ENCODE measurements at regions not wholly inside any gene's neighbourhood (a gene's known extent, or its start where the extent isn't known, plus 50 kb on each side); places are given as distances from the start of the nearest gene placed in this dataset.

- Histone ChIP-seq H3K36me3 (ENCODE audit: control insufficient read depth, insufficient read depth, low read length) (no peaks in the 10 kb centered on the region), H3K27me3 (ENCODE audit: control insufficient read depth, insufficient read depth, low read length) (no peaks in the 10 kb centered on the region), H3K4me3 (ENCODE audit: low read depth, low read length) (no peak overlapping the region)
- no peak for DNase-seq (ENCODE audit: low read depth)
- TF ChIP-seq, protein P1, sequence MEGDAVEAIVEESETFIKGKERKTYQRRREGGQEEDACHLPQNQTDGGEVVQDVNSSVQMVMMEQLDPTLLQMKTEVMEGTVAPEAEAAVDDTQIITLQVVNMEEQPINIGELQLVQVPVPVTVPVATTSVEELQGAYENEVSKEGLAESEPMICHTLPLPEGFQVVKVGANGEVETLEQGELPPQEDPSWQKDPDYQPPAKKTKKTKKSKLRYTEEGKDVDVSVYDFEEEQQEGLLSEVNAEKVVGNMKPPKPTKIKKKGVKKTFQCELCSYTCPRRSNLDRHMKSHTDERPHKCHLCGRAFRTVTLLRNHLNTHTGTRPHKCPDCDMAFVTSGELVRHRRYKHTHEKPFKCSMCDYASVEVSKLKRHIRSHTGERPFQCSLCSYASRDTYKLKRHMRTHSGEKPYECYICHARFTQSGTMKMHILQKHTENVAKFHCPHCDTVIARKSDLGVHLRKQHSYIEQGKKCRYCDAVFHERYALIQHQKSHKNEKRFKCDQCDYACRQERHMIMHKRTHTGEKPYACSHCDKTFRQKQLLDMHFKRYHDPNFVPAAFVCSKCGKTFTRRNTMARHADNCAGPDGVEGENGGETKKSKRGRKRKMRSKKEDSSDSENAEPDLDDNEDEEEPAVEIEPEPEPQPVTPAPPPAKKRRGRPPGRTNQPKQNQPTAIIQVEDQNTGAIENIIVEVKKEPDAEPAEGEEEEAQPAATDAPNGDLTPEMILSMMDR (IDR thresholded peaks at IDR 0.05; ENCODE audit: insufficient read depth, low read length, poor library complexity, severe bottlenecking), result no peak
Observed at GRCh38 chr3:26171006-26171405, 381.1 kb downstream of the OXSM start.

DNA sequence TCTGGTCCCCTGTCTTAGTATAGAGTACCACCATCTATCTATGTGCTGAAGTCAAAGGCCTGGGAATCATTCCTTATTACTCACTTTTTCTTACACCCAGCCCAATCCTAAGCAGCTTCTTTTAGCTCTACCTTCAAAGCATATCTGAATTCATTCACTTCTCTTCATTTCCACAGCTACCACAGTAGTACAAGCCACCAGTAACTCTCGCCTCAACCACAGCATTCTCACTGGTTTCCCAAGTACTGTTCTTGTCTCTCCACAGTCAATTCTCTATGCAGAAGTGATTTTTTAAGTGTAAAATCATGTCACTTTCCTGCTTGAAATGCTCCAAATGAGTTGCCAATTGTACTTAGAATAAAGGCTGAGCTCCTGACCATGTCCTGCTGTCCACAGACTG lies 401.7 kb downstream of the OXSM start:
- Histone ChIP-seq H3K4me3 (ENCODE audit: low read depth, low read length) (no peak overlapping the region), H3K36me3 (ENCODE audit: control insufficient read depth, insufficient read depth, low read length) (no peaks in the 10 kb centered on the region), H3K27me3 (ENCODE audit: control insufficient read depth, insufficient read depth, low read length) (no peaks in the 10 kb centered on the region)
- no peak for DNase-seq (ENCODE audit: low read depth)
- TF ChIP-seq, protein P1 (IDR thresholded peaks at IDR 0.05; ENCODE audit: insufficient read depth, low read length, poor library complexity, severe bottlenecking), result no peak

- Histone ChIP-seq H3K27me3 (ENCODE audit: control insufficient read depth, insufficient read depth, low read length) (no peaks in the 10 kb centered on the region), H3K4me3 (ENCODE audit: low read depth, low read length) (no peak overlapping the region), H3K36me3 (ENCODE audit: control insufficient read depth, insufficient read depth, low read length) (no peaks in the 10 kb centered on the region)
- TF ChIP-seq, protein P1 (IDR thresholded peaks at IDR 0.05; ENCODE audit: insufficient read depth, low read length, poor library complexity, severe bottlenecking), result no peak
- no peak for DNase-seq (ENCODE audit: low read depth)
Observed at GRCh38 chr3:26193558-26193957, 403.7 kb downstream of the OXSM start.

- no peak overlapping the region for H3K4me3 ChIP-seq (ENCODE audit: low read depth, low read length)
- TF ChIP-seq, protein P1 (IDR thresholded peaks at IDR 0.05; ENCODE audit: insufficient read depth, low read length, poor library complexity, severe bottlenecking), result no peak
- no peak for DNase-seq (ENCODE audit: low read depth)
- H3K36me3 ChIP-seq (ENCODE audit: control insufficient read depth, insufficient read depth, low read length), result no peaks in the 10 kb centered on the region
- H3K27me3 ChIP-seq (ENCODE audit: control insufficient read depth, insufficient read depth, low read length), result no peaks in the 10 kb centered on the region
Observed at GRCh38 chr3:26196781-26197180, 406.9 kb downstream of the OXSM start.

DNA sequence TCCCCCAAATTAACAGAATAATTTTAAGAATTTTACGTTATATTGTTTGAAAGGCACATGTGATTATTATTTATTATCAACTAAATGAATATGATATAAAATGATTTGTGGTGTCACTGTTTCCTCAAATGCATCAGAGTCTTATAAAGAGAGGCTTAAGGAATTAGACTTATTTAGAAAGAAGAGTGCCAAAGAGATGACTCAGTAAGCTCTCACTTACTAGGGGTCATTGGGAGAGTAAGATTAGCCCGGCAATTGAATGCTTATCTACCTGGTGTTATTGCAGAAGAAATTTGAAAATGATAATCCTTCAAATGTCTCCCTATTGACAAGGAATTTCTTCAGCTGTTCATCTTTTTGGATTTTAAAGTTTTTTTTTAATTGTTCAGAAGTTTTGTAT lies 408.7 kb downstream of the OXSM start:
- no peak for DNase-seq (ENCODE audit: low read depth)
- Histone ChIP-seq H3K4me3 (ENCODE audit: low read depth, low read length) (no peak overlapping the region), H3K36me3 (ENCODE audit: control insufficient read depth, insufficient read depth, low read length) (no peaks in the 10 kb centered on the region), H3K27me3 (ENCODE audit: control insufficient read depth, insufficient read depth, low read length) (no peaks in the 10 kb centered on the region)
- TF ChIP-seq, protein P1 (IDR thresholded peaks at IDR 0.05; ENCODE audit: insufficient read depth, low read length, poor library complexity, severe bottlenecking), result no peak

GRCh38 chr3:26202169-26202568 lies 412.3 kb downstream of the OXSM start:
- TF ChIP-seq, protein P1 (IDR thresholded peaks at IDR 0.05; ENCODE audit: insufficient read depth, low read length, poor library complexity, severe bottlenecking), result no peak
- no peaks in the 10 kb centered on the region for H3K27me3 ChIP-seq (ENCODE audit: control insufficient read depth, insufficient read depth, low read length)
- no peaks in the 10 kb centered on the region for H3K36me3 ChIP-seq (ENCODE audit: control insufficient read depth, insufficient read depth, low read length)
- no peak for DNase-seq (ENCODE audit: low read depth)
- no peak overlapping the region for H3K4me3 ChIP-seq (ENCODE audit: low read depth, low read length)
